Lower leg skin (tissue), 3 donors: ENCODE measurements at regions not wholly inside any gene's neighbourhood (a gene's known extent, or its start where the extent isn't known, plus 50 kb on each side); places are given as distances from the start of the nearest gene placed in this dataset.

Experiments
- CTCF ChIP-seq, 3 donors: fragments of 450-650 bp; IDR thresholded peaks; one replicate each; pipeline ENCODE4 v1.5.1; 2016; ENCODE audit warnings: antibody characterized with exemption in 3 of 3, mild to moderate bottlenecking in 3 of 3, moderate library complexity in 2 of 3
- POLR2A ChIP-seq, 2 donors: fragments of 450-650 bp; IDR thresholded peaks; one replicate each; pipeline ENCODE4 v1.6.1; 2016 to 2017; ENCODE audit warnings: antibody characterized with exemption in 2 of 2, mild to moderate bottlenecking in 1 of 2, moderate library complexity in 1 of 2

- TF ChIP-seq CTCF (IDR thresholded peaks at IDR 0.05) (no peak), POLR2A (IDR thresholded peaks at IDR 0.05) (no peak)
These were observed 479.3 kb upstream of the PODXL start for GRCh38 chr7:132035517-132036362.
